Hematopoietic multipotent progenitor cell treated with erythropoietin and hydrocortisone succinate and interleukin-3 and kit ligand, for 8 days (in vitro differentiated cells): ENCODE measurements at regions not wholly inside any gene's neighbourhood (a gene's known extent, or its start where the extent isn't known, plus 50 kb on each side); places are given as distances from the start of the nearest gene placed in this dataset.

Source experiments
- DNase-seq: peaks from one replicate; pipeline ENCODE4 v3.0.0-alpha.2; 2015

DNA sequence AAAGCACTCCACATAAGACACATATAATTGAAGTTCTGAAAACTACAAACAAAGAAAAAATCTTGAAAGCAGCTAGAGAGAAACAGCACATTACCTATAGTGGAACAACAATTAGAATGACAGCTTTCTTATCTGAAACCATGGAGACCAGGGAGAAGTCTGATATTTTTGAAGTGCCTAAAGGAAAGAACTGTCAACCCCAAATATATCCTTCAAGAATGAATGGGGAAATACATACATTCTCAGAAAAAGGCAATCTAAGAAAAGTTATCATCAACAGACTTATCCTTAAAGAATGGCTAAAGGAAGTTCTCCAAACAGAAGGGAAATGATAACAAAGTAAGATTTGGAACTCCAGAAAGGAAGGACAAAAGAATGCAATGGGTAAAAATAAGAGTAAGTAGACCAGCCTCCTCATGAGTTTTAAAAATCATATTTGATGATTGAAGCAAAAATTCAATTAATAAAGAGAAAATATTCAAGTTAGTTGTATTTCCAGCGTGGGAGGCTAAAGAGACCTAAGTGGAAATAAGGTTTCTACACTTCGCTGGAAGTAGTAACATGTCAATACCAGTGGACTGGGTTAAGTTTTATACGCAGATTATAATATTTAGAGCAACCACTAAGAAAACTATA, 170.8 kb upstream of the SAMSN1 start:
- DNase-seq, result no peak

DNA sequence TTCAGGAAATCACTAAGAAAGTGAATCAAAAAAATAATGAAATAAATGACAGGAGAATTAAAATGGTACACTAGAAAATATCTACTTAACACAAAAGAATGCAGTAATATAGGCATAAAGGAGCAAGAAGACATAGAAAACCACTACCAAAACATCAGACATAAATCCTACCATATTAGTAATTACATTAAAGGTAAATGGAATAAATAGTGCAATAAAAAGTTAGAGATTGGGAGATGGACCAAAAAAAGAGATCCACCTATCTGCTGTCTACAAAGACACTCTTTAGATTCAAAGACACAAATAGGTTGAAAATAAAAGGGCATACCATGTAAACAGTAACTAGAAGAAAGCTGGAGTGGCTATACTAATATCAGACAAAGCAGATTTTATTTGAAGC, 167.0 kb upstream of the SAMSN1 start:
- no peak for DNase-seq

DNA sequence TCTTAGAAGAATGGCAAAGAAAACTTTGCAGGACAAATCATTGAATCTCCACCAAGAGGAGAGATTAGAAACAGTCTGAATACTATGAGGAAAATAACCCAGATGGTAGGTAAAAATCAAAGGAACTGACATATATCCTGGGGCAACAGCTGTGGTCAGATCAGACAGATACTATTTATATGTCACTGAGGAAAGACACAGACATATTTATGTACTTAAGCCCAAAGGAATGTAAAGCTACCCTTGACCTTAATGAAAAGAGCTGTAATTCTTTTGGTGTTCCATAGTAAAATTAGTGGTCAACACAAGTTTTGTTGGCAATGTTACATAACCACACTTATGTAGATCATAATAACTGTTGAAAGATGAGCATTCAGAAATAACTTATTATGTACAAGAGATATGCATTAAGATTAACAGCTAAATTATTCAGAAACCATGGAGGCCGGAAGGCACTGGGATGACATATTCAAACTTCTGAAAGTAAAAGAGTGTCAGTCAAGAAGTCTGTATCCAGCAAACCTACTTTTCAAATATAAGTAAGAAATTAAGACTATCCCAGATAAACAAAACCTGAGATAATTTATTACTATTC, 166.1 kb upstream of the SAMSN1 start:
- DNase-seq, result no peak

DNA sequence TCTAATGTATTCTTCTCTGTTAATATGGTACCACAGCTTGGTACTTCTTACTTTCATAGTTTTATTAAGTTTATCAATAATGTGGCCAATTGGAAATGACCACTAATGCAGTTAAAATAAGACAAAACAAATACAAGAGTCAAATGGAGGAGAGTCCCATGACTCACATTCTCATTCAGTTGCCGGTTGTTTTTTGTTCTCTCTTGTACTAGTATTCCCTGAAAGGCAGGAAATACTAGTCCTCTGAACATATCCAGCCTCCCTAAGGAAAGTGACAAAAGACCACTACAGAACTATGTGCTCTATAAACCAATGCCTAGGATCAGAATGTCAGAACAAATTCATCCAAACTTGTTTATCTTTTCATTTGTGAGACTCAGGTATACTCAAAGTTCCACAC, 165.2 kb upstream of the SAMSN1 start:
- DNase-seq, result no peak

DNA sequence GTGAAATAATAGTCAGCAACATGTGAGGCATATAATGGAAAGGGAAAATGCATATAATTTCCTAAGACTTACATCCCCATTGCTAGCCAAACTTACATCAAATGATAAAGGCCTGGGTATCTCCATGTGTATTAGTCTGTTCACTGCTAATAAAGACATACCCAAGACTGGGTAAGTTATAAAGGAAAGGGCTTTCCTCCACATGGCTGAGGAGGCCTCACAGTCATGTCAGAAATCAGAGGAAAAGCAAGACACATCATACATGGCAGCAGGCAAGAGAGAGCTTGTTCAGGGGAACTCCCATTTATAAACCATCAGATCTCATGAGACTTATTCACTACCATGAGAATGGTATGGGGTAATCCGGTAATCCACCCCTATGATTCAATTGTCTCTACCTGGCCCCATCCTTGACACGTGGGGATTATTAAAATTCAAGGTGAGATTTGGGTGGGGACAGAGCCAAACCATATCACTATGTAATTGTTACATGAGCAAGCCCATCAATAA, 161.5 kb upstream of the SAMSN1 start:
- DNase-seq, result no peak

DNA sequence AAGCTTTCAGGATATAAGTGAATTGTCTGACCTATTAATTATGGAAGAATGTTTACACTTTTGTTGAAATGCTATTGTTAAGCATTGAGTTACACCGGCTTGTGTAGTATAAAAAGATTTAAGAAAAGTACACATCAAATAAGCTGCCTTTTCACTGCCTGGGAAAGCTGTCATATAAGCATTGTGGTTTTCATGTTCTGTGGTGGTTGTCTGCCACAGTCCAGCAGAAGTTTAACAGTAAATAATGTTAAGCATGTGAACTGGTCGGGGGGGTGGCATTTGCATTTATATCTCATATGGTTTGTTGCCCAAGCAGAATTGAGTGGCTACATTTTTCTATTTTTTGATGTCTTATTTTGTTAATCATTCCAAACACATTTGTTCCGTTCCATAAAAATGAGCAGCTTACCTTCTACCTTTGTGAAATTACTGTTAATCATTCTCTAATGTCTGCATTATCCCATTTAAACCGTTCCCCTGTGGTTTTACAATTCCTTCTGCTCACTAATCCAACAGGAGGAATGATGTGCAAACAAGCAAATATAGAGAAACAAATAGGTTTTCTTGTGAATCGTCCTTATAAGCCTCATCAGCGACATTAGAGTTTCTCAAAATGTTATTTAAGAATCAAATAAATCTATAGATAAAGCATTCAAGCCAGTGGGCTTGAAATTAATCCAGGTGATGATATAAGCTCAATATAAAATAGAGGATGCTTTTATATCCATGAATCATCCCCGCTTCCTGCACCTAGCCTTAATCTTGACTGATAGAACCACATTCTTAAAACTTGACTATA, 160.8 kb upstream of the SAMSN1 start:
- no peak for DNase-seq

DNA sequence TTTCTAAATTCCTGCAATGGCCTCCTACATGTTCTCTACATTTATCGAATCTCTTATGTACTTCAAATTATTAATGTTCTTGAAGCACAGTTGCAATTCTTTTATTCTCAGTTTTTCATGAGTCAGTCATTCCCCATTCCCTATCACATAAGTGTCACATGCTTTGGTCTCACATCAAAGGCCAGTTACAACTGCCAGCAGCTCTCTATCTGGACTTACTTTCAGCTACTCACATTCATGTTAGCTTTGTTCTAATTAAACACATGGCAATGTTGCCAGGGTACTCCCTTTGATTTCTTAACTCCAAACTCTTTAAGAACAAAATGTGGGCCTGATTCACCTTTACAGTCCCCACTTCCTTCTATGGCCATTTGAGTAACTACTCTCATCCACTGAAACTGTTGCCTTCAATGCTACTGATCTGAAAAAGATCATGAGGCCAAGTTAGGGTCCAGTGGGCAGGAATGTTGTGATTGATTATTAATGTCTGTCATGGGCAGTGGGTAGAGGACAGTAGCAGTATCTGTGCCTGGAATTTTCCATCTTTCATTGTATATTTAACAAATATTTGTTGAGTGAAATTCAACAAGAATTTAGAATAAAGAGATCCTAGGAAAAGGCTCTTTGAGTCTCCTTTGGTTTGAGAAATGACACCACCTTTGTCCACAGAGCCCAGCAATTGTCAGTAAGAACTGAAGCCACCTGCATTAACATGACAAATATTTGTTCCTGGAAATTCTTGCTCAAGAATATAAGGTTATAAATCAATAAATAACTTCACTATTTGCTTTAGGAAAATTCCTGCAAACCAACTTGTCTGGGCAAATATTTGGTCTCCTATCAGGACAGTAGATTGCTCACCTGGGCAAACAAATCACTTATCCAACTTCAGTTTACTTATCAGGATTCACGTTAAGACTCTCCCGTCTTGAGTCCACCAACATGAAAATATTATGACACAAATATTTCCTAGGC, 153.6 kb upstream of the SAMSN1 start:
- DNase-seq, result peak; percentile 9

DNA sequence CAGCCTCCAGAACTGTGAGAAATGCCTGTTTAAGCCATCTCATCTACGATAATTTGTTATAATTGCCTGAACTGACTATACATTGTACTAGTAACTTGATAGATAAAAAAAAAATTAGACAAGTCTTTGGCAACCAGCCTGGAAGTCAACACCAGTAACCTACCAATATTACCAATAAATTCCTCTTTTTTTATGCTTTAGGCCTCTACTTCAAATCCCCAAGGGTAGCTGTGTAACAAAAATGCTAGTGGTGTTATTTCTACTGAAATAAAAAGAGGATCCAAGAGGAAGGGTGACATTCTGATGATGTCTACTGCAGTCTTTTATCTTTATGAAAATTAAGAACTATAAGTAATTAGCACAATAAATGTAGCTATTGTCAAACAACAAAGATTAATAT, 151.7 kb upstream of the SAMSN1 start:
- no peak for DNase-seq

DNA sequence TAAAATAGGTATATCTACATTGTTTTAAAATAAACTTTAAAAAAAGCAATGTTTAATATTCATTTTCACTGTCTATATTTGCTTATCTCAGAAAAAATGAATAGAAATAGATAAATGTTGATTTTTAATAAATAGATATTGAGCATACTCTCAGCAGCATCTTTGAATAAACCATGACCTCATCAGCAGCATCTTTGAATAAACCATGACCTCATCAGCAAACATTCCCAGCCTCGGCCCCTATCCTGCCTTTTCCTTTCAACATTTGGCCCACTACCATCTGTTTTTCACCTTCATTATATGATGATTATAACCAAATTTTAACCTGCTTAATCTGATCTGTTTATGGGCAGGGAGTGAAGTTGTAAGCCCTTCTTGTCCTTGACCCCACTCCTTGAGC, 148.7 kb upstream of the SAMSN1 start:
- no peak for DNase-seq

DNA sequence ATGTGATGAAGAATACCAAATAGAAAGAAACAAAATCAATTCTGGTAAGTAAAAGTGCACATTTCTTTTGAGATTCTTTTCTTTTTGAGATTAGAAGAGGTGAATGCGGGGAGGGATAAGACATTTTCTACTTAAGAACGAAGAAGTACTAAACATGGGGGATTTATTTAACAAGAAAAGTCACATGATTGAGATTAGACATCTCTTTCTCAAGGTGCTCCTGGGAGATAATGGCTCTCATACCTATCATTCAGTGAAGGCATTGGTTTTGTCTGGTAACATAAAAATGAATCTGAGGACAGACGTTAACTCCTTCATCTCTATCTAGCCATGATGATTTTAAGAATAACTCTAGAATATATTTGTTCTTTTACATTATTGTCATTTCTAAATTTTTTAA, 147.9 kb upstream of the SAMSN1 start:
- peak; percentile 48 for DNase-seq

DNA sequence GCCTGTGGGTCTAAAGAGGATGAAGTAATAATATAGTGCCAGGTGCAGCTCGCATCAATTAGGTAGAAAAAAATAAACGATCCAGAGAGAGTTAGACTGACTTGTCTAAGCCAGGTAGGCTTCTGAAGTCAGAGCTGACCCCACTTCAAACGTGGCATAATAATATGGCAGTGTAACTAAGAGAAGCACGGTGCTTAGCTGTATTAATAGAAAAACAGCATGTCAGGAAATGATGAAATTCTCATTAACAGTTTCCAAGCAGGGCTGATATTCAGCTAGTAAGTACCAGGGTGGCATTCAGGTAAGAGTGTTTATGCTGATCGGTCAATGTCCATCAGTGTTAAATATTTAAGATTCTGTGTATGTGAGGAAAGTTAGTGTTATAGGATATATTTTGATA, 145.8 kb upstream of the SAMSN1 start:
- DNase-seq, result no peak

DNA sequence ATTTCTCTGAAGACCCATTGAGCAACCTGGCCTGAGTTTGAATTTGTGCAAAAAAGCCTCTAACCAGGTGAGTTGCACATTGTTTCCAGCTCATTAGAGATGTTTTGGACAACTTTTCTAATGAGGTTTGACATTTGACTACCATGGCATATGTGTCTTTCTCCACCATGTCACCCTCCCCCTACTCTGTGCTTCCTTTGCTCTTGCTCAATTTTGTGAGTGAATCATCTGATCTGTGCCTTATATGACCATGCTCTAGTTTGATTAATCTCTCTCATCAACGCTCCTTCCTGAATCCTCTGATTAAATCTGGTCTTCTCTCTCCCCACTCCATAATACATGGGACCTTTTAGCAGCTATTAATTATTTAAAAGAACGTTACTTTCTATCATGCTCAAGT, 144.8 kb upstream of the SAMSN1 start:
- no peak for DNase-seq

DNA sequence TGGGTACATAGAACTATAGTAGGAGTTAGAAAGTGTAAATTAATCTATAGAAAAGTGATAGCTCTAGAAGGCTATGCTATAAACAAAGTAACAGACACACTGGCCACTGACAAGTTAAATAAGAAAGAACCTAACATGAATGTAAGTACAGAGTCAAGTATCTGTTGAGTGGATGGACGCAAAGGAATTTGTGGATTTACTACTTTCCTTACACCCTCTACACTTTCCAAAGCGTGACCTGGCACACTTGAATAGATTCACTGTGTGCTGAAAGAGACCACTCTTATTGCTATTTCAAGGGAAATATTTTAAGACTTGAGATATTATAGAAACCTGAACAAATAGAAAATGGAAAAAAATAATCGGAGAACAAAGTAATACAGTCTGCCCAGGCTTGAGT, 142.8 kb upstream of the SAMSN1 start:
- no peak for DNase-seq

DNA sequence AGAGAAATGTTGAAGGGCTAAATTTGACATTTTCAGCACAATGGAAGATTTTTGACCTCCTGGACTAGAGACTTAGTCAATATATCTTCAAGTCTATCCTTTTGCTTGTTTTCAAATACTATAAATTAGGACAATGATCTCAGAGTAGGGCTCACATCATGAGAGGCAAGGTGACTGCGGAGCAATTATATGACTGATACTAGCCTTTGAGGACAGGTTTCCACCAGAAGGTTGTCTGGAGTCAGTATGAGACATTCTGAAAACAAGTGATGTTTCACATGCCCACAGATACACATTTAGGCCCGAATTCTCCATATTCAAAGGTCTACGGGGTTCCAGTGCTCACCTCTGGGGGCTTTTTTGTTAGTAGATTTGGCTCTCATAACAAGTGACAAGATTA, 142.3 kb upstream of the SAMSN1 start:
- DNase-seq, result no peak

DNA sequence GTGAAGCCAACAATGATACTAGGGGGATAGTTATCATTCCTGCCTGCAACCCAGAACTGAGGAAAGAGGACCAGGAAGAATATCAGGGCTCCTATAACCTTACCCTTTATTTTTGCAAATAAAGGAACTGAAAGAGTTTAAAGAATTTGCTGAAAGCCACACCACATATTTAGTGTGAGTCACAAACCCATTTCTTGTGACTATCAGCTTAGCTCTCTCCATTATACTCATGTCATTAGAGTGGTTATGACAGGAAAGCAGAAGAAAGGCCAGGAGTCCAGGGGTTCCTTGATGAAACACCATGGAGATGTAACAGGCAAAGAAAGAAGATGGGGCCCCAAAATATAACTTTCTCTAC, 141.1 kb upstream of the SAMSN1 start:
- no peak for DNase-seq

DNA sequence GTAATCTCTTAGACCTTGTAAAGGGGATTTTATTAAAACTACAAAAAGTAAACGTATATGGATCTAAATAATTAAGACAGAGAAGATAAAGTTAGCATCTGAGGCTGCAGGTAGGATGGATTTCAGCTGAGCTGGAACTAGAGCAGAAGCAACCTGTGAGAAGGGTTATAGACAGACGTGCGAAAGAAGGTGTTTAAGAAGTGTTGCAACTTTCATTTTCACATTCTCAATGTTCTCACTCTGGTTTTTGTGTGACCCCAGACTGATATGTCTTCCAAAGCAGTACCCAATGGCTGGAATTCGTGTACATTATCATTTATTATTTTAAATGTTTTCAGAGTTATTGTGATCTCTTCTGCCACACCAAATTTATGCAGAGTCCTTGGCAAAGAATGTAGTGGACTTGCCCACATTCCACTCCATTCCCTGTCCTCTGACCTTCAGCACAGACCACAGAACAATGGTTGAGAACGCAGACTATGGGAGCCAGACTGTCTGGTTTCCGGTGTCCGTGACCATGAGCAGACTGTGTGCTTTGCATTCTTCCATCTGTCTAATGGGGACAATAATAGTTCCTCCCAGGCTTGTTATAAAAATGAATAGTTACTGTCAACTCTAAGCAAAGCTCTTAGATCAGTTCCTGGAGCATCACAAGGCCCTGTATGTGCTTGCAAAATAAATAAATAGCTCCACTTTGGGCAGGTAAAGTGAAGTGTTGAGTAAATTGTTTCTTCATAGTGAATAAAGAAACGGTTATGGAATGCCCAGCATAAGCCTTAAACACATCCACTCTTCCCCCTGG, 140.6 kb upstream of the SAMSN1 start:
- no peak for DNase-seq

DNA sequence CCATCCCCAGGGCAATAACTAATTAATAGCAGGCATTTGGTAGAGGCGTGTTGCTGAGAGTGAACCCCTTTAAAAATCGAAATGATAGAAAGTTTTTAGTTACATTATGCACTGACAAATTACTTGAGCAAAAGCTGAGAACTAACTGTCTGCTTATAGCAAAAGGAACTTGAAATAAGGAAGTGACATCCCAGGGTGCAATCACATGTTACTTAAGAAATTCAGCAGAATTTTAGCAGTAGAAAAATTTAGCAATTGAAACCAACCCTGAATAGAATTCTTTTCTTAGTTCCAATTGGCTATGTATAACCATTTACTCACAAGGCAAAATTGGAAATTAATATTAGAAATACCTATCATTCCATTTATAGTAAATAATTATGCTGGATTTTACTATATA, 139.5 kb upstream of the SAMSN1 start:
- no peak for DNase-seq

DNA sequence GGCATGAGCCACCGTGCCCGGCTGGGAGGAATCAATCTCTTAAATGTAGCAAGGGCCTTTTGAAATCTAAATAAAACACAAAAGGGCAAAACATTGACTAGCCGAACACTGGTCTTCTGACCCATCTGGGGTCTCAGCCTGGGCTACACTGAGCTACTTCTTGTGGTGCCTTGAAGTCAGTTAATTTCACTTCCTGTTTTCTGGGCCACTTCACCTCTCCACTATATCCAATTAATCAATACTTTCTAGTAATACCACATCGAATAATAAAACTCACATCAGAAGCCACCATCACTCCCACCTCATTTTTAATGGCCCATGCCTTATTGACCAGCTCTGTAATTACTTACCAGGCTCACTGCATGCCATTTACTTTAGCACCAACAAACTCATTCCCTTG, 138.0 kb upstream of the SAMSN1 start:
- no peak for DNase-seq

DNA sequence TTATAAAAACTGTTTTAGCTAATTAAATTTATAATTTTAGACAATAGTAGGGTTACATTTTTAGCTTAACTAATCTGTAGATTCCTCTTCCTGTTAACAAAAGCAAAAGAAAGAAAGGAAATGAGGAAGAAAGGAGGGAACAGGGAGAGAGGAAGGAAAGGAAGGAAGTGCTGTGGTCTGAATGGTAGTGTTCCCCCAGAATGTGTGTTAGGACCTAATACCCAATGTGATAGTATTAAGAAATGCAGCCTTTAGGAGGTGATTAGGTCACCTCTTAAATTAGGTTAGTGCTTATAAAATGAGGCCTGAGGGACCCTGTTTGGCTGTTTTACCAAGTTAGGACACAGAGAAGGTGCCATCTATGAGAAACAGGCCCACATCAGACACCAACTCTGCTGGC, 136.9 kb upstream of the SAMSN1 start:
- DNase-seq, result no peak

DNA sequence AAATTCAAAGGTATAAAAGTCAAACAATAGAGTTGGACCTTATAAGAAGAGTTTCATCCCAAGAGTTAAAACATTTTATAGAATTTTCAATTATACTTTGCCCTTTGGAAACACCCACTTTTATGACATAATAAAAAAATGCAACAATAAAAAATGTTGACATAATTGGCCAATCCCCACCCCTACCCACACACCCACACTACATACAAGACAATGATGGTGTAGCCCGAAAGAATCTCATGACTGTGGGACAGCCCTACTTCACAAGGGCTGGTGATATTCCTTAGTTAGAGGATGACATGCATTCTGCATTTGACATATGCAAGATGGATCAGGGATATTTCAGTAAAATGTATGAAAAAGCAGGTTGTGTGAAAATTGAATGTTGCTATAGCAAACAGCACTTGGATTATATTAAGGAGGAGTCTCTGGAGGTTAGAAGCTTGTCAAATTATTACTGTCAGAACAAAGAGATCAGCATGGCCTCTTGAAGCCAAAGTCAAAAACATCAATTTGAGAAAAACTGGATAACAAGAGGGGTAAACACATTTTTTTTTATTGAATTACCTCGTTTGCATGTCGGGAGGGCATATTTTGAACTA, 133.0 kb upstream of the SAMSN1 start:
- no peak for DNase-seq

DNA sequence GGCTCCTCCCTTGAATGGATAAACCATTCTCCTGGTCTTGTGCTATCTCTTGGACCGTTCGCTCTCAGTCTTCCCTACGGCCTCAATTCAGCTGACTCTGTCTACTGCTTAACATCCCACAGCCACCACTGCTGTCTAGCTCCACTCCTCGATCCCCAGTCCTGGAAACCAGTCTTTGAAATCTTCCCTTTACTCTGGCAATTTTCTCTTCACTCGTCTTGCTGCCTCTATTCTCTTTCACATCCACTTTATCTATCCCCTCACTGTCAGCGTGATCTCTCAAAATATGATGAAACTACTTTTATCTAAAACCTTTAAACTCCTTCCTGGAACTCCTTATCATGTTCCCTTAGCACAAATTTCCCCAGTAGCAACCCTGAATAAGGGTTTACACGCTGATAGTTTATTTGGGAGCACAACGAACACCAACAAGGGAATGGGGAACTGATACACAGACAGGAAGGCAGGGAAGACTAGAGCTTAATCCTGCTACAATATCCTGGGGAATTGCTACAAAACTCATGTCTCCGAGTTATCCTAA, 131.6 kb upstream of the SAMSN1 start:
- DNase-seq, result peak; percentile 66

DNA sequence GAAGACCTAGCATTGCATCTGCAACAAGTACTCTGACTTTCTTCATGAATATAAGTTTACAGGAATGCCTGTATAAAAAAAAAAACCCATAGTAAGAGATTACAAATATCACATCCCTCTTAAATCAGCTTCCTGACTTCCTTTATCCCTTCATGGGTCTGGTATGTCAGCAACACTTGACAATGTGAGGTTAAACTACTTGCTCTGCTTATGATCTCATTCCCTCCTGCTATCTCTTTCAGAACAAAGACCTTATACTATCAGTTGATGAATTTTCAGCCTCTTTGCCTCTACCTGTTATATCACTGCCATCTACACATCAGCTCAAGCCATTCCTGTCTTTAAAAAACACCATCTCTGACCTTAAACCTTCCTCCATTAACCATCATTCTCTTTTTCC, 130.9 kb upstream of the SAMSN1 start:
- no peak for DNase-seq
